ENCODE measurements at regions not wholly inside any gene's neighbourhood (a gene's known extent, or its start where the extent isn't known, plus 50 kb on each side); places are given as distances from the start of the nearest gene placed in this dataset.
"Not testable (repeated sequence)": the region's sequence is repeated elsewhere in the genome, so short reads cannot be mapped to it uniquely, and the experiment has no call there.

DNA sequence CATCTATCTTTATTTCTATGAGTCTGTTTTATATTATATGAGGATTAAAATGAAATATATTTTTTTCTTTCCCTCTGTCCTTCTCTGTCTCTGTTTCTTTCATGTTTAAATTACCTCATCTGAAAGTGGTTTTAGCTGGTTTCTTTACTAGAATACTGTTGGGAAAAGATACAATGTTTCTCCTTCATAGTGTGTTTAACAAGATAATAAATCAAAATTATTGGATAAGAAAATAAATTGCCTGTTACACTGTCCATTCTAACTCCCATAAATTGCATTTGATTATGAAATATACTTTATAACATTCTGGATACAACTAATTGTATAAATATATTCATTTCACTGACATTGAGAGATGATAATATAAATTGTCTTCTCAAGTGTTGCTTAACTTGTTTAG is 1168.0 kb downstream of the PLA2G4A start:
- no peak for DNase-seq (ENCODE audit: extremely low read depth, low read depth, low spot score)

DNA sequence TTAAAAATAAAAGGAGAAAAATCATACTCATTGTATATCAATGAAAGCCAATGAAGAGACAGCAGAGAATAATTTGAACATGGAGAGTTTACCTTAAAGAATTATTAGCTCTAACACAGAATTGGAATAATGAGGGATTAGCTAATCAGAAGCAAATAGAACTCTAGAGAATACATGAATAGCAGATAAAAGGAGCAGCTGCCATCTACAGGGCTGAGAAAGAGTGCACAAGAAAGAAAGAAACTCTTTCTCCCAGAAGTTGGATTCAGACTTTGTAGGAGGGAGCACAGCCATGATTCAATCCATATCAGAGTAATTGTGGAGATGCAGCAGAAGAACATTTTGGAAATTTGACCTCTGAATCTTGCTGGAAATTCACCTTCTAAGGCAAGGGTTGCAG is 1171.2 kb downstream of the PLA2G4A start:
- no peak for DNase-seq (ENCODE audit: extremely low read depth, low read depth, low spot score)

DNA sequence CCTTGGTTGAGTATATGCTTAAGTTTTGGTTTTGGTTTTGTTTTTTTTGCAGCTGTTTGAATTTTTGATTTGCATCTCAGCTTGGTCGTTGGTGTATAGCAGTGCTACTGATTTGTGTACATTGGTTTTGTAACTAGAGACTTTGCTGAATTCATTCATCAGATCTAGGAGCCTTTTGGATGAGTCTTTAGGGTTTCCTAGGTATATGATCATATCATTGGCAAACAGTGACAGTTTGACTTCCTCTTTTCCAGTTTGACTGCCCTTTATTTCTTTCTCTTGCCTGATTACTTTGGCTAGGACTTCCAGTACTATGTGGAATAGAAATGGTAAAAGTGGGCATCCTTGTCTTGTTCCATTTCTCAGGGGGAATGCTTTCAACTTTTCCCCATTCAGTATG is 1174.9 kb downstream of the PLA2G4A start:
- not testable (repeated sequence) for DNase-seq (ENCODE audit: extremely low read depth, low read depth, low spot score)

DNA sequence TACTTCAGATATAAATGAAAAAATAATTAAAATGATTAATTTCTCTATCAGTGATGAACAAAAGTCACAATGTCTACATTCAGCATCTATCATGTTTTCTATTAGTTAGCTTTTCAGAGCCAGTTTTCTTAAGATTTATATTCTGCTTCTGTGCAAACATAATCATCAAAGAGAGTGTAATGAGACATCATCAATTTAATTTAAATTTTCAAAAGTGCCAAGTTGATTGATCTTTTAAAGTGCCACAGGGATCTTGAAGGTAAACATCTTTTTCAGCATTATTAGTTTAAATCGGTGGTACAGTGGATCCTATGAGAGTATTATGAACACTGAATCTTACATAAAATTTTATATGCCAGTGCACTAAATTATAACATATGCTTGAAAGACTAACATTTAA is 1176.1 kb downstream of the PLA2G4A start:
- no peak for DNase-seq (ENCODE audit: extremely low read depth, low read depth, low spot score)

DNA sequence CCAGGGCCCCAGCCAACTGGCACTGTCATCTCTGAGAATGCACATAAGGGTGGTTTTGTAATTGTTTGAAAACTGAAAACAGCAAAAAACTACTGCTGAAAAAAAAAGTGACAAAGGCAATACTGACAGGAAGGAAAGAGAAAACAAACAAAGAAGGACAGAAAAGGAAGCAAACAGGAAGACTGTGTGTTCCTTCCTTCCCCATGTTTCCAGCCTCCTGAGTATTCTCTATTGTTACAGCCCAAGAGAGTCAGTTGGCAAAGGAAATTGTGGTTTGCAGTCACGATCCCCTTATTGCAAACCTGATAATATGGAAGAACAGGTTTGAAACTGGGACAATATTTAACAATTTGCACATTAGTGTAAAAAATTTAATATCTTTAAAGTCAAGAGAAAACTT is 1177.6 kb downstream of the PLA2G4A start:
- no peak for DNase-seq (ENCODE audit: extremely low read depth, low read depth, low spot score)

DNA sequence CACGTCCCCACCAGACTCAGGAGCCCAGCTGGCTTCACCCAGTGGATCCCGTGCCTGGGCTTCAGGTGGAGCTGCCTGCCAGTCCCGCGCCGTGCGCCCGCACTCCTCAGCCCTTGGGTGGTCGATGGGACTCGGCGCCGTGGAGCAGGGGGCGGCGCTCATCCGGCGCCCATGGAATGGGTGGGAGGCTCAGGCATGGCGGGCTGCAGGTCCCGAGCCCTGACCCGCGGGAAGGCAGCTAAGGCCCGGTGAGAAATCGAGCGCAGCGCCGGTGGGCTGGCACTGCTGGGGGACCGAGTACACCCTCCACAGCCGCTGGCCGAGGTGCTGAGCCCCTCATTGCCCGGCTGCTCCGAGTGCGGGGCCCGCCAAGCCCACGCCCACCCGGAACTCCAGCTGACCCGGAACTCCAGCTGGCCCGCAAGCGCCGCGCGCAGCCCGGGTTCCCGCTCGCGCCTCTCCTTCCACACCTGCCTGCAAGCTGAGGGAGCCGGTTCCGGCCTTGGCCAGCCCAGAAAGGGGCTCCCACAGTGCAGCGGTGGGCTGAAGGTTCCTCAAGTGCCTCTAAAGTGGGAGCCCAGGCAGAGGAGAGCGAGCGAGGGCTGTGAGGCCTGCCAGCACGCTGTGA is 1184.6 kb downstream of the PLA2G4A start:
- DNase-seq (ENCODE audit: extremely low read depth, low read depth, low spot score), result not testable (repeated sequence)

DNA sequence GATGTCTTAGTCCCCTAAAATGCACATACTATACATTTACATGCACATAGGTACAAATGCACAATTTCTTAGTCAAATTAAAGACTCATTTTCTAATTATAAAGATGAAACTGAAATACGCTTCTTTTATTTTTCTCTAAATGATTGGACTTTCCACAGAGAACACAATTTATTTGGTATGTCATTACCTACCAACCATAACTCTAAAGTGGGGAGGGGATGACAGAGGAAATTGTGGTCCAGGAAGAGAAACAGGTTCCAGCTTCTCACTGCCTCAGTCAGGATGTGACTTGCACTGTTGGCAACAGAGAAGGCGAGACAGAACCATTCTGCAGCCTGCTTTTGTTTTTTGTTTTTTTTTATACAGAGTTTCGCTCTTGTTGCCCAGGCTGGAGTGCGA is 1189.2 kb downstream of the PLA2G4A start:
- DNase-seq (ENCODE audit: extremely low read depth, low read depth, low spot score), result no peak

DNA sequence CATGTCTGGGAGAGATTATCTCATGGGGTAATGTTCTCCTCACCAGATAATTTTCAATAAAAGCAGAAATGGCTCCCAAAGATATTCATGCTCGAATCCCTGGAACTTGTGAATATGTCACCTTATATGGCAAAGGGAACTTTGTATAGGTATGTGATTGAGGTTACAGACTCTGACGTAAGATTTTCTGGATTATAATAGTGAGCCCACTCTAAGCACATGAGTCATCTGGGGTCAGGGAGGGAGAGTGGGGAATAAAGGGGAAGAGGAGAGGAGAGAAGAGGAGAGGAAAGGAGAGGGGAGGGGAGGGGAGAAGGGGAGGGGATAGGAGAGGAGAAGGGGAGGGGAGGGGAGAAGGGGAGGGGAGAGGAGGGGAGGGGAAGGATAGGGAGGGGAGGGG is 1193.9 kb downstream of the PLA2G4A start:
- DNase-seq (ENCODE audit: extremely low read depth, low read depth, low spot score), result no peak

DNA sequence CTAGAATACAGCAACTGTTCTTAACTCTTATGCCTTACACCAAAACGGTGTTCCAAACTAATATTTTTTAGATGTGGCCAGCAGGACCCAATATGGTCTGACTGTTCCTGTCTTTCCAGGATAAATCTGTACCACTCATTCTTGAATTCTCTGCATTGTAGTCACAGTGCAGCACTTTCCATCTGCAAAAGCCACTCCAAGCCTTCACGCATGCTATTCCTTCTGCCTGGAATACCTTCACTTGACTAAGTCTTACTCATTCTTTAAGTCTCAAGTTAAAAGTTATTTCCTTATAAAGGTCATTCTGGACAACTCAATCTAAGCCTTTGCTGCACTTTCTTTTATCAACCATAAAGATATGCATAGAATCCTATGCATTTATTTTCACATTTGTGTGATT is 1194.5 kb downstream of the PLA2G4A start:
- DNase-seq (ENCODE audit: extremely low read depth, low read depth, low spot score), result no peak

DNA sequence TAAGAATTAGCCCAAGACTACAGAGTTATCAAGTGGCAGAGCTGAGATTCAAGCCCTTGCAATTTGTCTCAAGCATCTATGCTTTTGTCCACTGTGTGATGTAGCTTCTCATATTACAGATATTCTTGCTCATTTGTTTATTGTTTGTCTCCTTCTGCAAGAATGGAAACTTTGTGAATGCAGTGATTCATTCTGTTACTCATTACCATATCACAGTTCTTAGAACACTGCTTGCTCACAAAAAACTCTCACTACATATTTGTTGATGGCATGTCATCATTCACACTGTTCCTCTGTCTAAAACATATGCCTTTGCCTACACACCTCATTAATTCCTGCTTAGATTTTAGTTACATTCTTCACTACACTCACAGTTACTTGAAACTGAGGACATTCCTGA is 1198.9 kb downstream of the PLA2G4A start:
- peak; percentile 64 for DNase-seq (ENCODE audit: extremely low read depth, low read depth, low spot score)

DNA sequence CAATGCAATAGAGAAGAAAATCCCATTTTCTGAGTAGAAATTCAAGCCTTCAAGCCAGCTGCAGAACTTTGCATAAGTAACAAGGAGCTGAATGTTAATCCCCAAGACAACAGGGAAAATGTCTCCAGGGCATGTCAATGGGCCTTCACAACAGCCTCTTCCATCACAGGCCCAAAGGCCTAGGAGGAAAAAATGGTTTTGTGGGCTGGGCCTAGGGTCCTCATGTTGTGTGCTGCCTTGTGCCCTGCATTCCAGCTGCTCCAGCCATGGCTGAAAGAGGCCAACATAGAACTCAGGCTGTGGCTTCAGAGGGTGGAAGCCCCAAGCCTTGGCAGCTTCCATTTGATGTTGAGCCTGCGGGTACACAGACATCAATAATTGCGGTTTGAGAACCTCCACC is 1208.8 kb downstream of the PLA2G4A start:
- not testable (repeated sequence) for DNase-seq (ENCODE audit: extremely low read depth, low read depth, low spot score)

DNA sequence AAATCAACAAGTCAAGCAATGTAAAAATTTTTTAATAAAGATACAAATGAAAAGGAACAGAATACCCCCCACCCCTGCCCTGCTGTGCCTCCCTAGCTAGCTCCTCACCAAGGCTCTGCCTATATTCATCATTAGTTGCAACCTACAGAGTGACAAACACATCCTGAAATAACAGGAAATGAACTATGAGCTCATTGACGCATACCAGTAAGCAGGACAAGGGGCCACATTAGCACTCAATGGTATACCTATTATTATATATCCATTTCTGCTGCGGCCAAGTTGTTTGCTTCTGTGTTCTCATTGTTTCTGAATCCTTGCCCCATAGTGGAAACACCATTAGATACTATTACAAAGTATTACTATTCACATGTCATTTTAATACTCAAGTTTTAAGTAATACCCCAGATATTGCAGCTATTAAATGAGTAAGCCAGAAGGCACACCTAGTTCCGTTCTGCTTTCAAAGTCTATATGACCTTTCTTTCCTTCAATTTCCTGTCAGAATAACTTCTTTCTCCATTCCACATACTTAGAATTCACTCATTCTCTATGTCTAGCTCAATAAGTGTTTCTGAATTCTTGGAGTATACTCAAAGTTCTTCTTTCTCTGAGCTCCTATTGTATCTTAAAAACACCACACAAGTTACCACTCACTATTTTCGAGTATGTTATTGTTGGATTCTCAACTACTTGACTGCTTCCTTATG is 1214.9 kb downstream of the PLA2G4A start:
- DNase-seq (ENCODE audit: extremely low read depth, low read depth, low spot score), result peak; percentile 71

DNA sequence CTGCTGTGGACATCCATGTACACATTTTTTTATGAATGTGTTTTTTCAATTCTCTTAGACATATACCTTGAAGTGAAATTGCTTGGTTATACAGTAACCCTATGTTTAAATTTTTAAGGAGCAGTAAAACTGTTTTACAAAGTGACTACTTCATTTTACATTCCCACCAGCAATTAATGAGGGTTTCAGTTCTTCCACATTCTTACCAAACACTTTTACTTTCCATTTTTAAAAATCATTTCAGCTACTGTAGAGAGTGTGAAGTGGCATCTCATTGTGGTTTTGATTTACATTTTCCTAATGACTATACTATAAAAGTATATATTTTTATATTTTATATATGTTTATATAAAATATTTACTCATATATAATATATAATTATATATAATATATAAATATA is 1221.5 kb downstream of the PLA2G4A start:
- no peak for DNase-seq (ENCODE audit: extremely low read depth, low read depth, low spot score)

DNA sequence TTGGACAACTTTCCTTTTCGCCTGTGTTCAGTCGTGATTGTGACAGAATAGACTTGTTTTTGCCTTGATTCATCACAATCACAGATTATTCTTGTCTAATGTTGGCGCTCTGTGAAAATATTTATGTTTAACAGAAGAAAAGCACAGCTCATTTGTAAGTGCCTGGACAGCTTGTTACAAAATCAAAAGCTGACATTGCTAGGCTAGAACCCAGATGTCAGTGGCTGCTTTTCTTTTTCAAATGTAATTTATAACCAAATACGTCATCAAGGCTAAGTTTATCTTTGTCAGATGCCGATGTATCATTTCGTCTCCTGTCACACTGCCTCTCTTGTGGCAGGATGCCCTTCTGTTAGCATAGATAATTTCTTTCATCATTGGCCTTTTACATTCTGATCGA is 1227.3 kb downstream of the PLA2G4A start:
- no peak for DNase-seq (ENCODE audit: extremely low read depth, low read depth, low spot score)

DNA sequence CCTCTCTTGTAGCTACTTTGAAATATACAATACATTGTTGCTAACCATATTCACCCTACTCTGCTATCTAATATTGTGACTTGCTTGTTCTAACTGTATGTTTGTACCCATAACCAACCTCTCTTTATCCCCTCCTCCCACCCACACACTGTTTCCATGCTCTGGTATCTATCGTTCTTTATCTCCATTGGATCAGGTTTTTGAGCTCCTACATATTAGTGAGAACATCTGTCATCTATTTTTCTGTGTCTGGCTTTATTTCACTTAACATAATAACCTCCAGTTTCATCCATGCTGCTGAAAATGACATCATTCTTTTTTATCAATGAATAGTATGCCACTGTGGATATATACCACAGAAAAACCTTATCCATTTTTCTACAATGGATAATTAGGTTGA is 1230.1 kb downstream of the PLA2G4A start:
- no peak for DNase-seq (ENCODE audit: extremely low read depth, low read depth, low spot score)

DNA sequence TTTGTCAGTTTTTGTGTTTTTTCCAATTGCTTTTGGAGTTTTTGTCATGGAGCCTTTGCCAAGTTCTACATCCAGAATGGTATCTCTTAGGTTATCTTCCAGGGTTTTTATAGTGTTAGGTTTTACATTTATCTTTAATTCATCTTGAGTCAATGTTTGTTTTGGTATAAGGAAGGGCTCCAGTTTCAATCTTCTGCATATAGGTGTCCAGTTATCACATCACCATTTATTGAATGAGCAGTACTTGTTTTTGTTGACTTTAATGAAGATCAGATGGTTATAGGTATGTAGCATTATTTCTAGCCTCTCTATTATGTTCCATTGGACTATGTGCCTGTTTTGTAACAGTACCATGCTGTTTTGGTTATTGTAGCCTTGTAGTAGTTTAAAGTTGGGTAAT is 1233.1 kb downstream of the PLA2G4A start:
- no peak for DNase-seq (ENCODE audit: extremely low read depth, low read depth, low spot score)

DNA sequence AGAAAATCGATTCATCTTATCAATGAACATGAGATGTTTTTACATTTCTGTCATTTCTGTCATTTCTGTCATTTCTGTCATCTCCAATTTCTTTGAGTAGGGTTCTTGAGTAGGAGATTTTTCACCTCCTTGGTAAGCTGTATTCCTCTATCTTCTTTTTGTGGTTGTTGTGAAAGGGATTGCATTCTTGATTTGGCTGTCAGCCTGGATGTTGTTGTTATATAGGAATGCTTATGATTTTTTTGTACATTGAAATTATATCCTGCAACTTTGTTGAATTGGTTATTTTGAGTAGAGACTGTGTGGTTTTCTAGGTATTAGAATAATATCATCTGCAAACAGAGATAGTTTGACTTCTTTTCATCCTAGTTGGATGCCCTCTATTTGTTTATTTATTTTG is 1233.7 kb downstream of the PLA2G4A start:
- no peak for DNase-seq (ENCODE audit: extremely low read depth, low read depth, low spot score)

DNA sequence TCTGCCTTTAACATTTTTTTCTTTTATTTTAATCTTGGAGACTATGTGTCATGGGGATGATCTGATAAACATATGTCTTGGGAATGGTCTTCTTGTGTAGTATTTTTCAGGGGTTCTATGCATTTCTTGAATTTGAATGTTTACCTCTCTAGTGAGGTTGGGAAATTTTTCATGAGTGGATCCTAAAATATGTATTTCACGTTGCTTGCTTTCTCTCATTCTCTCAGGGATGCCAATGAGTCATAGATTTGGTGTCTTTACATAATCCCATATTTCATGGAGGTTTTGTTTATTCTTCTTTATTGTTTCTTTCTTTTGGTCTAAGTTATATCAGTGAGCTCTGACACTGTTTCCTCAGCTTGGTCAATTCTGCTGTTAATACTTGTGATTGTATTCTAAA is 1237.2 kb downstream of the PLA2G4A start:
- DNase-seq (ENCODE audit: extremely low read depth, low read depth, low spot score), result no peak

DNA sequence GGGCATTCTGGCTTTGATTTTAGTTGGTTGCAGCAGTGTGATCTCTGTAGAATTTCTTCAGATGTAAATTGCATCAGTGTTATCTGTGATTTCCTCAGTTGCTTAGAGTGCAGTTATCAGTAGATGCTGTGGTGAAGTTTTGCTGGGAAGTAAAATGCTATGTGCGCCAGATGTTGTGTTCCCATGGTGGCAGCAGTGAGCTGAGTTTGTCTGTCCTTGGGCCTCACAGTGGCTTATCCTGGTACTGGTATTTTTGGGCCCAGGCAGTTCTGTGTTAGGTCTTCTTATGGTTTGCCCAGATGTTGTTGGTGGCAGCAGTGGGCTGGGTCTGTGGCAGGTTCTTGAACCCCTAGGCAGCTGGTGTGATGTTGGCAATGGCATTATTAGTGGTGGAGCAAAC is 1242.1 kb downstream of the PLA2G4A start:
- DNase-seq (ENCODE audit: extremely low read depth, low read depth, low spot score), result no peak

DNA sequence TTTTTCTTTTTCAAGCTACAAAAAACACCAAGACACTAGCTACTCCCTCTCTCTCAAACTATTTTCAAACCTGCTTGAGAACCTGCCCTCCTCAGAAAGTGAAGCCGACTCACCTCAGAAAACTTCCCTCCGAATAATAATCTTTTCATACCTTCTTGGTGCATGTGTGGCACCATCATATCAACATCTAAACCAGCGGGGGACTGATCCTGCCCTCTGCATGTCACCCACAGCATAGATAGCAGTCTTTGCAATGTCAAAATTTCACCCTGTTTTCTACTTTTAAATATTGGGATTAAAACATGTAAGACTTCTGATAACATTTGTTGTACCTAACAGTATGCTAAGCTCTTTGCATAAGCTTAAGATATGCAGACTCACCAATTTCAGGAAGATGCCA is 1260.3 kb downstream of the PLA2G4A start:
- no peak for DNase-seq (ENCODE audit: extremely low read depth, low read depth, low spot score)

DNA sequence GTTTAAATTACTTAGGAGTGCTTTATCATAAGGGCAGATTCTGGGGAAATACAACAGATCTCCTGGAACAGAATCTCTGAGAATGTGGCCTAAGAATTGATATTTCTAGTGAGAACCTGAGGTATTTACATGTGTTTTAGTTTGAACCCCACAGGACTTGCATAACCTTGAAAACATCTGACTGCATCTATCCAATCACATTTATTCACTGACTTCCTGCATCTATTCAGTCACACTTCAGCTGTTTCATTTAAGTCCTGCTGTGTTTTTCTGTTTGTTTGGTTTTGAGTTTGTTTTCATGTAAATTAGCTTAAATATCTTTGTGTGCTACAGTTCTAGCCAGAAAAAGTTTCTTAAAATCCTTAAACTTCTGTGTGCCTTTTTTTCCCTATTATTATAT is 1260.7 kb downstream of the PLA2G4A start:
- no peak for DNase-seq (ENCODE audit: extremely low read depth, low read depth, low spot score)

DNA sequence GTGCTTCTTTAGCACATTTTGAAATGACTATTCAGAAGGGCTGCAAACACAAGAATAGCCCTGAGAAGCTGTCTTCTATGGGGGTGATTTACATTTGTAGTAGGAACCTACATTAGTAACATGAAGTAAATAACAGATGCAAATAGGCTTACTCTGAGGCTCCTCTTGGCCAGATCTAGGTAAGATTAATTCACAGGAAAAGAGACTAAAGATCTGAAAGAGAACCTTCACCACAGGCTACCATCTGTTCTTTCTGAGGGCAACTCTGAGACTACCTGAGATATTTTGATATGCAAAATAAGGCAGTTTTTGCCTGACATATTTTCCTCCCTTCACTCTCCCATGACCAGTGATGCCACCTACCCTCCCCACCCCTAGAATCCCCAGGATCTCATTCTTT is 1267.8 kb downstream of the PLA2G4A start:
- DNase-seq (ENCODE audit: extremely low read depth, low read depth, low spot score), result no peak

DNA sequence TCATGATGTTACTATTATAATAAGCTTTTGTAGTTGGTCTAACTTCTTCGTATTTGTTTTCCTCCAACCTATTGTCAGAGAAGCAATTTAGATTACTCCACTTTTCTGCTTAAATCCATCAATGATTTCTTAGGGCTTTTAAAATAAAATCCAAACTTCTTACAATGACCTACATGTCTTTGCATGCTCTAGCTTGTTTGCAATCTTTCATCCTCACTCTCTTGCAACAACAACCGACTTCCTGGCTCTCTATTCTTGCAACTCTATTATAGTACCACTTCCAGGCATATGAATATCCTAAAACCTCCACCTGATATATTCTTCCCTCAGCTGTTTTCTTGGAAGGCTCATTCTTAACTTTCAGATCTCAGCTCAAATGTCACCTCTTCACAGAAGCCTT is 1288.7 kb downstream of the PLA2G4A start:
- DNase-seq (ENCODE audit: extremely low read depth, low read depth, low spot score), result no peak
